ENCODE measurements at regions not wholly inside any gene's neighbourhood (a gene's known extent, or its start where the extent isn't known, plus 50 kb on each side); places are given as distances from the start of the nearest gene placed in this dataset.

DNA sequence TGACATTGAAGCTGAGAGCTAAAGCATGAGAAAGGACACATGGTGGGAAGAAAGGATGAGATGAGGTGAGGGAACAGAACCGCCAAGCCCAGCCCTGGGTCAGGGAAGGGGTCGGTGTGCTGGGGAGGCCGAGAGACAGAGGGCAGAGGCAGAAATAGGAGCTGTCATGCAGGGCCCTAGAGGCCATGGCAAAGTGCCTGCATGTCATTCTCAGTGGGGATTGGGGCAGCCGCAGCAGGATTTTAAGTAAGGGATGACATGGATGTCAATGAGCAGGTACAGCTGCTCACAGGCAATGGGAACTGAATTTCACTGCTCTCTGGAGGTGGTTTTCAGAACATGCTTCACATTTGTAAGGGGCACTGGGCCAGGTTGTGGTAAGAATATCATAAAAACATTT lies 227.4 kb downstream of the RAB11FIP2 start:
- TF ChIP-seq POLR2A (IDR thresholded peaks at IDR 0.05; ENCODE audit: low read depth, low read length) (no peak), POLR2AphosphoS5 (IDR thresholded peaks at IDR 0.05; ENCODE audit: low read depth, low read length) (no peak)
